ENCODE measurements at regions not wholly inside any gene's neighbourhood (a gene's known extent, or its start where the extent isn't known, plus 50 kb on each side); places are given as distances from the start of the nearest gene placed in this dataset.
A peak's percentile ranks its signal among the peaks of the same experiment; 100 is the strongest.

- WGBS (ENCODE audit: insufficient coverage, low coverage, low lambda C conversion rate, missing lambda C conversion rate), result 23% methylated on average over 5 of the region's 5 CpGs
- TF ChIP-seq CTCF (IDR thresholded peaks at IDR 0.05) (peak; percentile 41 to 75 (median 64)), POLR2A (IDR thresholded peaks at IDR 0.05) (no peak)
- no peaks in the 10 kb centered on the region for H3K36me3 ChIP-seq
- no peak overlapping the region for H3K4me3 ChIP-seq
- H3K27ac ChIP-seq, result no peak overlapping the region
- intact Hi-C loops (cut with DNase I), result no loop called here
- H3K27me3 ChIP-seq, result no peaks in the 10 kb centered on the region
- ATAC-seq (peak; percentile 83 to 89 (median 86)), DNase-seq (no peak)
- H3K9me3 ChIP-seq, result no peaks in the 10 kb centered on the region
- H3K4me1 ChIP-seq, result no peaks in the 10 kb centered on the region
These were observed 511.1 kb downstream of the TENT5A start for GRCh38 chr6:81241126-81242041.

GRCh38 chr6:81238390-81238789 lies 514.1 kb downstream of the TENT5A start:
- no peaks in the 10 kb centered on the region for H3K36me3 ChIP-seq
- no peak overlapping the region for H3K4me3 ChIP-seq
- no peaks in the 10 kb centered on the region for H3K9me3 ChIP-seq
- no peaks in the 10 kb centered on the region for H3K4me1 ChIP-seq
- TF ChIP-seq POLR2A (IDR thresholded peaks at IDR 0.05) (no peak), CTCF (IDR thresholded peaks at IDR 0.05) (no peak)
- DNase-seq (no peak), ATAC-seq (no peak)
- intact Hi-C loops (cut with DNase I), result no loop called here
- H3K27me3 ChIP-seq, result no peaks in the 10 kb centered on the region
- no peak overlapping the region for H3K27ac ChIP-seq

GRCh38 chr6:81237226-81237625 lies 515.3 kb downstream of the TENT5A start:
- ATAC-seq, result no peak
- H3K4me1 ChIP-seq, result no peaks in the 10 kb centered on the region
- intact Hi-C loops (cut with DNase I), result no loop called here

GRCh38 chr6:81235512-81235911 lies 517.0 kb downstream of the TENT5A start:
- no peak overlapping the region for H3K4me3 ChIP-seq
- intact Hi-C loops (cut with DNase I), result no loop called here
- no peaks in the 10 kb centered on the region for H3K27me3 ChIP-seq
- no peaks in the 10 kb centered on the region for H3K4me1 ChIP-seq
- H3K9me3 ChIP-seq, result no peaks in the 10 kb centered on the region
- no peak for DNase-seq
- H3K36me3 ChIP-seq, result no peaks in the 10 kb centered on the region
- no peak overlapping the region for H3K27ac ChIP-seq
- 63% methylated on average over 2 of the region's 2 CpGs for WGBS (ENCODE audit: insufficient coverage, low coverage, low lambda C conversion rate, missing lambda C conversion rate)
- ATAC-seq, result no peak
- TF ChIP-seq CTCF (IDR thresholded peaks at IDR 0.05) (no peak), POLR2A (IDR thresholded peaks at IDR 0.05) (no peak)

More at GRCh38 chr6:81237226-81237625, 515.3 kb downstream of the TENT5A start:
- Histone ChIP-seq H3K4me3 (no peak overlapping the region), H3K36me3 (no peaks in the 10 kb centered on the region), H3K9me3 (no peaks in the 10 kb centered on the region), H3K27ac (no peak overlapping the region), H3K27me3 (no peaks in the 10 kb centered on the region)
- 90% methylated on average over 2 of the region's 2 CpGs for WGBS (ENCODE audit: insufficient coverage, low coverage, low lambda C conversion rate, missing lambda C conversion rate)
- no peak for DNase-seq
- no peak for TF ChIP-seq CTCF (IDR thresholded peaks at IDR 0.05)
- TF ChIP-seq POLR2A (IDR thresholded peaks at IDR 0.05), result no peak
